Neuronal stem cell (in vitro differentiated cells): ENCODE measurements at regions not wholly inside any gene's neighbourhood (a gene's known extent, or its start where the extent isn't known, plus 50 kb on each side); places are given as distances from the start of the nearest gene placed in this dataset.
A peak's percentile ranks its signal among the peaks of the same experiment; 100 is the strongest.

Experiments
- DNase-seq: peaks from one replicate; pipeline ENCODE4 v3.0.0-alpha.2; 2013; ENCODE audit warnings: low spot score
- H2AFZ ChIP-seq: one replicate; pipeline ENCODE4 v1.6.1; 2013; ENCODE audit warnings: mild to moderate bottlenecking, low read length, inconsistent platforms
- H2AK5ac ChIP-seq: 2 replicates; pipeline ENCODE4 v1.6.1; 2013; ENCODE audit warnings: low read depth, mild to moderate bottlenecking, inconsistent platforms, low read length, moderate library complexity, mixed read lengths
- H2BK120ac ChIP-seq: 2 replicates; pipeline ENCODE4 v1.6.1; 2013; ENCODE audit warnings: low read depth, mild to moderate bottlenecking, inconsistent platforms, low read length, moderate library complexity, mixed read lengths
- H2BK12ac ChIP-seq: one replicate; pipeline ENCODE4 v1.6.1; 2013; ENCODE audit warnings: low read length, inconsistent platforms
- H2BK15ac ChIP-seq: 2 replicates; pipeline ENCODE4 v1.6.1; 2013; ENCODE audit warnings: mild to moderate bottlenecking, low read length, inconsistent platforms, mixed read lengths
- H2BK5ac ChIP-seq: one replicate; pipeline ENCODE4 v1.6.1; 2013; ENCODE audit warnings: inconsistent platforms, mild to moderate bottlenecking, low read length, moderate library complexity
- H3K14ac ChIP-seq: one replicate; pipeline ENCODE4 v1.6.1; 2013; ENCODE audit warnings: low read length, inconsistent platforms
- H3K18ac ChIP-seq: 2 replicates; pipeline ENCODE4 v1.6.1; 2013; ENCODE audit warnings: low read length, inconsistent platforms
- H3K23ac ChIP-seq: 2 replicates; pipeline ENCODE4 v1.6.1; 2013; ENCODE audit warnings: low read depth, mild to moderate bottlenecking, mixed read lengths, low read length, inconsistent platforms; ENCODE audit not compliant: poor library complexity
- H3K27ac ChIP-seq: replicated peaks from 3 replicates; pipeline ENCODE4 v1.5.1; 2013; ENCODE audit warnings: low read length, inconsistent platforms
- H3K27me3 ChIP-seq, 3 experiments: 2 replicates each; pipeline ENCODE4 v1.6.1; 2013; ENCODE audit warnings: low read length in 3 of 3, mild to moderate bottlenecking in 2 of 3, inconsistent platforms in 1 of 3, low read depth in 1 of 3, mixed read lengths in 1 of 3, moderate library complexity in 1 of 3; ENCODE audit not compliant: control insufficient read depth in 3 of 3, insufficient read depth in 3 of 3
- H3K36me3 ChIP-seq, 2 donors: replicated peaks in 1 of 2; 2 replicates each; pipeline ENCODE4 v1.6.1; 2013; ENCODE audit warnings: low read length in 2 of 2; ENCODE audit not compliant: control insufficient read depth in 2 of 2, insufficient read depth in 2 of 2
- H3K4ac ChIP-seq: 2 replicates; pipeline ENCODE4 v1.6.1; 2013; ENCODE audit warnings: inconsistent platforms, mild to moderate bottlenecking, low read length, moderate library complexity
- H3K4me1 ChIP-seq, 2 donors: 1 replicate in 1 of 2; 2 replicates in 1 of 2; pipeline ENCODE4 v1.6.1; 2013; ENCODE audit warnings: low read length in 2 of 2, low read depth in 1 of 2; ENCODE audit not compliant: control insufficient read depth in 2 of 2, insufficient read depth in 1 of 2
- H3K4me2 ChIP-seq: one replicate; pipeline ENCODE4 v1.6.1; 2013; ENCODE audit warnings: mild to moderate bottlenecking, low read length, inconsistent platforms; ENCODE audit not compliant: insufficient read depth, poor library complexity, severe bottlenecking
- H3K4me3 ChIP-seq, 2 donors: 2 replicates each; pipeline ENCODE4 v1.5.1; 2013; ENCODE audit warnings: low read length in 2 of 2, mild to moderate bottlenecking in 2 of 2, inconsistent platforms in 1 of 2, moderate library complexity in 1 of 2
- H3K79me1 ChIP-seq: one replicate; pipeline ENCODE4 v1.6.1; 2013; ENCODE audit warnings: low read depth, mild to moderate bottlenecking, inconsistent platforms, low read length, moderate library complexity
- H3K9ac ChIP-seq: one replicate; pipeline ENCODE4 v1.6.1; 2013; ENCODE audit warnings: mild to moderate bottlenecking, low read depth, low read length, inconsistent platforms; ENCODE audit not compliant: poor library complexity
- H3K9me3 ChIP-seq, 2 donors: replicated peaks in 1 of 2; 2 replicates each; pipeline versions ENCODE3 to v1.6.1; 2013; ENCODE audit warnings: low read length in 2 of 2, mild to moderate bottlenecking in 2 of 2, inconsistent platforms in 1 of 2, low read depth in 1 of 2, mixed read lengths in 1 of 2, moderate library complexity in 1 of 2; ENCODE audit not compliant: control insufficient read depth in 2 of 2, insufficient read depth in 1 of 2
- H4K8ac ChIP-seq: one replicate; pipeline ENCODE4 v1.6.1; 2013; ENCODE audit warnings: low read depth, mild to moderate bottlenecking, inconsistent platforms, low read length, moderate library complexity
- H4K91ac ChIP-seq: one replicate; pipeline ENCODE4 v1.6.1; 2013; ENCODE audit warnings: low read length, low read depth, mild to moderate bottlenecking, inconsistent platforms; ENCODE audit not compliant: poor library complexity
- WGBS, 2 donors: extraction: QIAGEN DNeasy Blood & Tissue Kit; methylation state at CpG; one replicate each; pipeline ENCODE4 v1.1.7; 2013; ENCODE audit warnings: missing lambda C conversion rate in 2 of 2, mixed read lengths in 1 of 2; ENCODE audit not compliant: insufficient read length in 2 of 2, insufficient replicate concordance in 1 of 2; ENCODE audit errors: extremely low coverage in 2 of 2; 5-methylcytosine and 5-hydroxymethylcytosine counted together

DNA sequence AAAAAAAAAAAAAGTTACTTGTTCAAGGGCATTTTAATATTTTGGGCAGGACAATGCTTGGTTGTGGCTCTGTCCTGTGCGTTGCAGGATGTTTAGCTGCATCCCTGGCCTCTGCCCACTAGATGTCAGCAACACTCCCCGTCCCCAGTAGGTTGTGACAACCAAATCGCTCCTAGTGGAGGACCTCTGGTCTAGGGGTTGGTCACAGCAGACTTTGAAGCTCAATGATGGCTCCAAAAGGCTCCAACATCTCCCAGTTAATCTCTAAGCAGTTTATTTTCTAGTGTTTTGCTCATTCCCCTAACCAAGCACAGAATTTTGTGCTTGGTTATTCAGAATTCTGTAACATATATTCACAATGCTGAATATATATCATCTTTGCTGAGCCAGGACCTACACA, 67.0 kb downstream of the CHRNA1 start:
- Histone ChIP-seq H3K4me1 (peaks cover 0 to 2% of the 10 kb centered on the region in 2 donors), H2BK5ac (no peak overlapping the region), H3K27me3 (peaks cover 0 to 36% (median 0%) of the 10 kb centered on the region in 3 experiments), H3K4me2 (no peak overlapping the region), H4K8ac (no peak overlapping the region), H2AFZ (peak overlapping the region; percentile 65), H3K27ac (no peak overlapping the region), H3K9me3 (peaks cover 0 to 1% of the 10 kb centered on the region in 2 donors), H2BK15ac (no peak overlapping the region), H3K4ac (no peak overlapping the region), H3K79me1 (no peaks in the 10 kb centered on the region), H3K14ac (no peak overlapping the region), H3K4me3 (no peak overlapping the region), H3K23ac (no peak overlapping the region), H3K36me3 (no peaks in the 10 kb centered on the region), H3K9ac (no peak overlapping the region), H4K91ac (no peak overlapping the region), H2BK12ac (no peak overlapping the region), H2BK120ac (no peak overlapping the region), H2AK5ac (no peak overlapping the region), H3K18ac (no peak overlapping the region)
- DNase-seq: peak; percentile 42
- no CpG with 5 or more reads among the region's 3 CpGs for WGBS, 2 donors

DNA sequence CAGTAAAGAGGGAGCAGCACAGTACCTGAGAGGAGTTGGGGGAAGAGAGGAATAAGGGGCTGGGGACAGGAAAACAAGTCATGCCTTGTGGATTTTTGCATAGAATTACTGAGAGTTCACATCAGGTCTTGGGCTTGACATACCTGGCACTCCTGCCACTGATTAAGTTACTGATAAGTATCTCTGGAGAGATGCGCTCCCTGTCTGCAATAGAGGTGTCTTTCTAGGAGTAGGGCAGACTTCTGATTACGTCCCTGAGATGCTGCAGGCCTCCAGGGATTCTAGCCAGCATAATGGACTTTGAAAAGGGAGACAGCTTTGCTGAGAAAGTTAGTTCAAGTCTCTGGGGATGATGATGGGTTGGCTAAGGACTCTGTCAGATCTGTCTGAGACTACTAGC, 69.4 kb downstream of the CHRNA1 start:
- WGBS, 2 donors: no CpG with 5 or more reads among the region's 2 CpGs
- H3K4ac ChIP-seq: no peak overlapping the region
- H3K23ac ChIP-seq: no peak overlapping the region
- no peak overlapping the region for H3K4me3 ChIP-seq
- H3K4me2 ChIP-seq: no peak overlapping the region
- H2BK120ac ChIP-seq: no peak overlapping the region
- peaks cover 0 to 2% of the 10 kb centered on the region in 2 donors for H3K4me1 ChIP-seq
- H3K27me3 ChIP-seq: peaks cover 0 to 36% (median 0%) of the 10 kb centered on the region in 3 experiments
- no peak overlapping the region for H3K18ac ChIP-seq
- H2BK5ac ChIP-seq: no peak overlapping the region
- H2AFZ ChIP-seq: no peak overlapping the region
- no peak overlapping the region for H2BK15ac ChIP-seq
- no peak overlapping the region for H2BK12ac ChIP-seq
- no peak overlapping the region for H4K8ac ChIP-seq
- no peak overlapping the region for H3K9ac ChIP-seq
- H2AK5ac ChIP-seq: no peak overlapping the region
- no peak overlapping the region for H4K91ac ChIP-seq
- H3K36me3 ChIP-seq: no peaks in the 10 kb centered on the region
- DNase-seq: no peak
- no peak overlapping the region for H3K14ac ChIP-seq
- peaks cover 1 to 2% of the 10 kb centered on the region in 2 donors for H3K9me3 ChIP-seq
- H3K27ac ChIP-seq: no peak overlapping the region
- no peaks in the 10 kb centered on the region for H3K79me1 ChIP-seq

DNA sequence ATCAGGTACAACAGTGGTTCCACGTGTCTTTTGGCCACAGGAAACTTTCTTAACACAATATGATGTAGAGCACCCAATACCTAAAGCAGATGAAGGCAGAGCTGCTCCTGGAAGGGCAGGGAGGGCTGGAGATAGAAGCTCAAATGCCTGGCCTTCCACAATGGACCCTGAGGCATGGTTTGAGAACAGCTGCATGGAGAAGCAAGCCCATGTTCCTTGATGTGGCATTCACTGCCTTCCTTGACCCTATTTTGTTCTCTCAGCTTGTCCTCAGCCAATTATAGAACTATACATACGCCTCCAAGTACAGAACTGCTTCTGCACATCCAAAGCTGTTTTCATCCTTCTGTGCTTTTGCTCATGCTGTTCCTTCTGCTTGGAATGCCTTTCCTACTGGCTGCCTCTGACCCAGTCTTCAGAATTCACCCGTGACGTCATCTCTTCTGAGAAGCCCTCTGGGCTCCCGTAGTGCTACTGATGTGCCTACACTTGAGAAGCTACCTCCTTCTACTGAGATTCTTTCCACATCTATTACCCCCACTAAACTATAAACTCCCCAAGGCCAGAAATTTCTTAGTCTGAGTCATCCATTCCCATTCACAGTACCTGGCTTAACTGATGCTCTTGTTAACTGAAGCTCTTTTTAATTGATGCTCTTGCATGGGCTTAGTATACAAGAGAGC, 69.9 kb downstream of the CHRNA1 start:
- Histone ChIP-seq H2AFZ (no peak overlapping the region), H3K36me3 (no peaks in the 10 kb centered on the region)

DNA sequence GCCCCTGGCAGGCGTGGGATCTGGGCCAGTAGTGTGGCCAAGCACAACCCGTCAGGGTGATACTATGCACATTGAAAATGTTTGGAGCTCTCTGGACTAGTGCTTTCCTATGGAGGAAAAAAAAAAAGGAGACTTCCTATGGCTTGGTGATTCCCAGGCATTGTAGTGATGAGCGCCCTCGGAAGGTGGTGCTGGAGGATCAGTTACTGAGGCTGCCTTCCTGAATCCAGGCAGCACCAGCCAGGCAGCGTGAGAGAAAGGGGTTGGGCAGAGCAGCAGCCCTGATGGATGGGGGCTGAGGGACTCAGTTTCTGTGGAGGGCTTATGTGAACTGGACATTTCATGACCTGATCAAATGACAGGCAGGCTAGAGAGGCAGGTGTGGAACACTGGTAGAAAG, 70.9 kb downstream of the CHRNA1 start:
- no peak overlapping the region for H3K27ac ChIP-seq
- peaks cover 4% of the 10 kb centered on the region for H3K79me1 ChIP-seq
- peak overlapping the region; percentile 76 for H2BK12ac ChIP-seq
- H2BK15ac ChIP-seq: no peak overlapping the region
- no peak overlapping the region for H2BK5ac ChIP-seq
- peak overlapping the region; percentile 54 for H3K18ac ChIP-seq
- H3K23ac ChIP-seq: no peak overlapping the region
- no peak overlapping the region for H4K8ac ChIP-seq
- H3K4me1 ChIP-seq: peaks cover 0 to 4% of the 10 kb centered on the region in 2 donors
- no peak for DNase-seq
- H3K4ac ChIP-seq: no peak overlapping the region
- H3K27me3 ChIP-seq: peaks cover 0 to 39% (median 0%) of the 10 kb centered on the region in 3 experiments
- H3K9ac ChIP-seq: peak overlapping the region; percentile 32
- no peak overlapping the region for H4K91ac ChIP-seq
- no peaks in the 10 kb centered on the region for H3K36me3 ChIP-seq
- WGBS, 2 donors: no CpG with 5 or more reads among the region's 5 CpGs
- H2AFZ ChIP-seq: no peak overlapping the region
- H3K4me2 ChIP-seq: no peak overlapping the region
- no peak overlapping the region for H3K14ac ChIP-seq
- H2AK5ac ChIP-seq: peak overlapping the region; percentile 72
- H3K9me3 ChIP-seq: peaks cover 1 to 2% of the 10 kb centered on the region in 2 donors
- H3K4me3 ChIP-seq: no peak overlapping the region
- no peak overlapping the region for H2BK120ac ChIP-seq

More for the DNA sequence above, 69.9 kb downstream of the CHRNA1 start:
- no peak overlapping the region for H2BK5ac ChIP-seq
- H2BK120ac ChIP-seq: no peak overlapping the region
- no peak for DNase-seq
- H3K4ac ChIP-seq: no peak overlapping the region
- no CpG with 5 or more reads among the region's 5 CpGs for WGBS, 2 donors
- no peak overlapping the region for H4K91ac ChIP-seq
- H3K79me1 ChIP-seq: peaks cover 2% of the 10 kb centered on the region
- no peak overlapping the region for H2BK12ac ChIP-seq
- no peak overlapping the region for H2AK5ac ChIP-seq
- no peak overlapping the region for H4K8ac ChIP-seq
- no peak overlapping the region for H3K27ac ChIP-seq
- no peak overlapping the region for H2BK15ac ChIP-seq
- no peak overlapping the region for H3K14ac ChIP-seq
- peaks cover 1 to 2% of the 10 kb centered on the region in 2 donors for H3K9me3 ChIP-seq
- H3K18ac ChIP-seq: no peak overlapping the region
- H3K4me2 ChIP-seq: no peak overlapping the region
- peaks cover 0 to 37% (median 0%) of the 10 kb centered on the region in 3 experiments for H3K27me3 ChIP-seq
- no peak overlapping the region for H3K23ac ChIP-seq
- no peak overlapping the region for H3K4me3 ChIP-seq
- peaks cover 0 to 4% of the 10 kb centered on the region in 2 donors for H3K4me1 ChIP-seq
- no peak overlapping the region for H3K9ac ChIP-seq
